K562 (cell line): ENCODE measurements at regions not wholly inside any gene's neighbourhood (a gene's known extent, or its start where the extent isn't known, plus 50 kb on each side); places are given as distances from the start of the nearest gene placed in this dataset.

ENCODE experiments used
- ATAC-seq: fragments of 200-7000 bp; cut with Tn5 transposase; 3 replicates; pipeline ENCODE4 v1.9.1; 2020; ENCODE audit warnings: moderate library complexity
- BruUV-seq: library from RNA; stranded (reverse); fragments of 400-500 nt; replicated peaks from 2 replicates; lab custom pipeline; 2021; lab: Mats Ljungman, UMichigan
- CTCF ChIA-PET: fragments of 300-600 bp; formaldehyde crosslinking; extraction: SDS; loops from one replicate; lab custom pipeline; 2021; ENCODE audit warnings: low intra/inter-chr PET ratio; lab: Yijun Ruan, JAX
- POLR2A ChIA-PET: fragments of 300-600, 350-650 bp; sonication (Branson Sonifier 250); formaldehyde crosslinking; extraction: SDS; loops from one replicate; lab custom pipeline; 2021; ENCODE audit warnings: antibody characterized with exemption, inconsistent platforms; lab: Yijun Ruan, JAX
- DNase-seq, 4 experiments: peaks; one replicate each; pipeline versions ENCODE4 v3.0.0 to v3.0.0-alpha.2; 2011 to 2018; ENCODE audit warnings: low spot score in 3 of 4, mixed read lengths in 3 of 4; ENCODE audit errors: extremely low read depth in 1 of 4
- FAIRE-seq: peaks from 2 replicates; lab custom pipeline; 2011; peaks lifted over from hg19 to GRCh38; lab: Jason Lieb, UNC
- H2AFZ ChIP-seq: 2 replicates; pipeline ENCODE4 v1.6.0; 2011; ENCODE audit warnings: low read depth, low read length, control low read depth, inconsistent platforms
- H3K27ac ChIP-seq: fragments of 200-600 bp; 3 replicates; pipeline ENCODE4 v1.8.0; 2011; ENCODE audit warnings: low read depth, mild to moderate bottlenecking, control low read depth, inconsistent platforms, low read length, moderate library complexity, mixed read lengths; ENCODE audit errors: extremely low read depth
- H3K27me3 ChIP-seq, 2 experiments: fragments of 300-600 bp in 1 of 2; 2 replicates in 1 of 2; 3 replicates in 1 of 2; pipeline versions ENCODE4 v1.6.0 to v1.8.0; 2011; ENCODE audit warnings: inconsistent platforms in 2 of 2, low read length in 2 of 2, mild to moderate bottlenecking in 1 of 2, mixed read lengths in 1 of 2, moderate library complexity in 1 of 2; ENCODE audit not compliant: control insufficient read depth in 2 of 2, insufficient read depth in 2 of 2
- H3K36me3 ChIP-seq: fragments of 300-600 bp; 3 replicates; pipeline ENCODE4 v1.8.0; 2011; ENCODE audit warnings: mild to moderate bottlenecking, low read length, inconsistent platforms; ENCODE audit not compliant: control insufficient read depth, insufficient read depth
- H3K4me1 ChIP-seq, 2 experiments: fragments of 200-600 bp in 1 of 2; replicated peaks in 1 of 2; 2 replicates in 1 of 2; 3 replicates in 1 of 2; pipeline versions ENCODE4 v1.5.1 to v1.8.0; 2011; ENCODE audit warnings: inconsistent platforms in 2 of 2, low read length in 2 of 2, mild to moderate bottlenecking in 1 of 2, mixed read lengths in 1 of 2, moderate library complexity in 1 of 2; ENCODE audit not compliant: control insufficient read depth in 2 of 2, insufficient read depth in 2 of 2
- H3K4me2 ChIP-seq: 2 replicates; pipeline ENCODE4 v1.6.1; 2011; ENCODE audit warnings: low read length, control low read depth, inconsistent platforms, mixed read lengths; ENCODE audit not compliant: insufficient read depth
- H3K4me3 ChIP-seq: fragments of 200-600 bp; sonication (generic), shearing (Covaris generic); 2 replicates; pipeline ENCODE4 v1.5.1; 2016; ENCODE audit warnings: control low read depth, inconsistent platforms
- H3K79me2 ChIP-seq: fragments of 200-600 bp; 3 replicates; pipeline ENCODE4 v1.8.0; 2011; ENCODE audit warnings: low read length, inconsistent platforms; ENCODE audit not compliant: control insufficient read depth, insufficient read depth
- H3K9ac ChIP-seq, 2 experiments: 2 replicates each; pipeline versions ENCODE4 v1.6.0 to v1.6.1; 2011; ENCODE audit warnings: low read depth in 2 of 2, low read length in 2 of 2, control low read depth in 1 of 2, inconsistent platforms in 1 of 2, mild to moderate bottlenecking in 1 of 2, mixed read lengths in 1 of 2; ENCODE audit not compliant: insufficient read depth in 1 of 2
- H3K9me1 ChIP-seq: one replicate; pipeline ENCODE4 v1.6.0; 2011; ENCODE audit warnings: inconsistent platforms, mild to moderate bottlenecking, low read length, moderate library complexity; ENCODE audit not compliant: control insufficient read depth, insufficient read depth
- H3K9me3 ChIP-seq: replicated peaks from 2 replicates; pipeline ENCODE4 v1.5.1; 2011; ENCODE audit warnings: low read depth, low read length, inconsistent platforms; ENCODE audit not compliant: control insufficient read depth, insufficient read depth
- H4K20me1 ChIP-seq: replicated peaks from 2 replicates; pipeline ENCODE4 v1.6.1; 2011; ENCODE audit warnings: low read length, inconsistent platforms, mixed read lengths; ENCODE audit not compliant: control insufficient read depth, insufficient read depth
- MXD1 ChIP-seq: fragments of 250-450 bp; sonication (Bioruptor Pico); IDR thresholded peaks from 2 replicates; pipeline ENCODE4 v1.8.0; 2021; ENCODE audit warnings: borderline replicate concordance, mild to moderate bottlenecking, moderate library complexity; ENCODE audit not compliant: poor library complexity, severe bottlenecking
- TOE1 ChIP-seq, 2 experiments: fragments of 450-650 bp in 1 of 2; sonication (generic) in 1 of 2; formaldehyde crosslinking in 1 of 2; IDR thresholded peaks; 2 replicates each; pipeline versions ENCODE4 v1.7.1 to v1.8.0; 2016 to 2022; ENCODE audit warnings: borderline replicate concordance in 2 of 2, mild to moderate bottlenecking in 2 of 2, antibody characterized with exemption in 1 of 2, inconsistent platforms in 1 of 2, low read depth in 1 of 2, missing genetic modification reagents in 1 of 2, moderate library complexity in 1 of 2
- TRIM25 ChIP-seq: fragments of 450-650 bp; IDR thresholded peaks from 2 replicates; pipeline ENCODE4 v1.7.0; 2016; ENCODE audit warnings: borderline replicate concordance
- WGBS: fragments of 100-300 bp; shearing (Covaris generic); methylation state at CpG from one replicate; pipeline ENCODE4 v1.1.6; 2016; ENCODE audit warnings: low coverage, mixed read lengths; ENCODE audit not compliant: insufficient coverage; ENCODE audit errors: missing lambda C conversion rate; 5-methylcytosine and 5-hydroxymethylcytosine counted together
- in situ Hi-C: fragments of 300-500 bp; cut with MboI; formaldehyde crosslinking; loops from 4 replicates; pipeline ENCODE4 v1.15.0; 2018; ENCODE audit warnings: inconsistent platforms, mixed read lengths
- intact Hi-C: fragments of 100-400 bp; cut with micrococcal nuclease; formaldehyde crosslinking; loops from 2 replicates; pipeline ENCODE4 v1.14.2; 2022

- Histone ChIP-seq H3K9ac (no peak overlapping the region), H3K9me1 (no peaks in the 10 kb centered on the region), H3K4me3 (no peak overlapping the region), H3K4me1 (no peaks in the 10 kb centered on the region), H3K36me3 (no peaks in the 10 kb centered on the region), H2AFZ (no peak overlapping the region), H3K9me3 (no peaks in the 10 kb centered on the region), H3K4me2 (no peak overlapping the region), H3K79me2 (no peaks in the 10 kb centered on the region), H3K27me3 (peaks cover 0 to 21% of the 10 kb centered on the region in 2 experiments; a peak in 1 of 5 replicates), H4K20me1 (no peaks in the 10 kb centered on the region), H3K27ac (no peak overlapping the region)
- TF ChIP-seq TRIM25 (no peak), TOE1 (IDR thresholded peaks at IDR 0.05; ENCODE audit: borderline replicate concordance) (no peak), TOE1 (CRISPR knock-in tag; IDR thresholded peaks at IDR 0.05; ENCODE audit: borderline replicate concordance, low read depth) (no peak), MXD1 (no peak)
- DNase-seq (no peak), ATAC-seq (no peak), FAIRE-seq (no peak)
- ChIA-PET CTCF (interaction anchor here (0.6 kb wide), 1 partner anchor 187 kb away, joined by 3 read pairs; no protein-coding TSS in a partner anchor), POLR2A (interaction anchor here (0.7 to 1.4 kb wide), 3 partner anchors 11 to 462 kb away, joined by 3 read pairs; no protein-coding TSS in a partner anchor)
- WGBS, result under 1% methylated on average over 7 of the region's 7 CpGs
- in situ Hi-C loops (no loop called here), intact Hi-C loops (loop anchor here (5.0 kb wide), 1 partner anchor 167 kb away; no protein-coding TSS in a partner anchor)
- BruUV-seq, result no TSS peak
Measured at GRCh38 chr1:47618830-47619229, 181.0 kb downstream of the FOXD2 start.
